ENCODE measurements at regions not wholly inside any gene's neighbourhood (a gene's known extent, or its start where the extent isn't known, plus 50 kb on each side); places are given as distances from the start of the nearest gene placed in this dataset.

- no peak for DNase-seq (ENCODE audit: low spot score)
Measured at GRCh38 chr3:132189601-132190000, 127.6 kb upstream of the ACP3 start.

GRCh38 chr3:132196113-132196512, 121.1 kb upstream of the ACP3 start:
- no peak for DNase-seq (ENCODE audit: low spot score)

GRCh38 chr3:132198516-132198915, 118.7 kb upstream of the ACP3 start:
- DNase-seq (ENCODE audit: low spot score): no peak

GRCh38 chr3:132199451-132199850, 117.8 kb upstream of the ACP3 start:
- no peak for DNase-seq (ENCODE audit: low spot score)

DNA sequence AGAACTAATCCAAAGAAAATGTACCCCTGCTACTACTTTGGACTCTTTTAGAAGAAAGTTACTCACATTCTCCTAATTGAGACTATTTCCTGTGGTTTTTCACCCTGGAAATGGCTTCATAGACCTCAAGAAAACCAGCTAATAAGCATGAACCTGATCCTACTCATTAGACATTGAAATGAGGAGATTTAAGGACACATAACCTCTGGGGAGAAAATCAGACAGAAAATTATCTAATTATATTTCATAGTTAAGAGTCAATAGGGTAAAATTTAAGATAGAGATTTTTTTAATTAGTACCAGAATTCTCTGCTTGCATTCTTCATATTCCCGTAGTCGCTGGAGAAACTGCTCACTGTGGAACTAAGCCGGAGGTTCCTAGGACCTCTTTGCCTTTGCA, 114.6 kb upstream of the ACP3 start:
- no peak for DNase-seq (ENCODE audit: low spot score)

DNA sequence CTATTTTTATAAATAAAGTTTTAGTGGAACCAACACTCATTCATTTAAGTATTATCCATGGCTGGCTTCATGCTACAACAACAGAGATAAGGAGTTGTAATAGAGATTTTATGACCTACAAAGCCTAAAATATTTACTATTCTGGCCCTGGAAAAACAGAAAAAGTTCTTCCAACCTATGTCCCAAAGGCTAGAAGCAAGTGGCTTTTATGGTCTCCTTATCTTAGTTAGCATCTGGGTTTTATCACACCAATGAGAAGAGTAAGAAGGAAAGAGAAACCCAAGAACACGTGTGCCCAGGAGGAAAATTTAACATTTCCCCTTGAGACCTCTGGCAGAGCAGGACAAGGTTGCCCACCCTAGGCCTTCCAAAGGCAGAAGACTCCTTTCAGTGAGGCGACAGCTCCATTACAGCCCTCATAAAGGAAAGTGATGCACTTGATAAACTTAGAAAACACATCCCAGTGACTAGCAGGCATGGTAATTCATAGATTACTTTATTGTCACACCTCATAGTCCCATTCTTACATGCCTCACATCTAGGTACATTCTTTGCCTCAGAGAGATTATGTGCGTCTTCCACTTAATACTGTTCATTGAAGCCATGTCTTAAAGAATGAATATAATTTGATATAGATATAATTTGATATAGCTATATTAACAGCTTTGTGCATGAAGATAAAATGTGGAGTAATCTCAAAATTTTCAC, 113.2 kb upstream of the ACP3 start:
- no peak for DNase-seq (ENCODE audit: low spot score)

DNA sequence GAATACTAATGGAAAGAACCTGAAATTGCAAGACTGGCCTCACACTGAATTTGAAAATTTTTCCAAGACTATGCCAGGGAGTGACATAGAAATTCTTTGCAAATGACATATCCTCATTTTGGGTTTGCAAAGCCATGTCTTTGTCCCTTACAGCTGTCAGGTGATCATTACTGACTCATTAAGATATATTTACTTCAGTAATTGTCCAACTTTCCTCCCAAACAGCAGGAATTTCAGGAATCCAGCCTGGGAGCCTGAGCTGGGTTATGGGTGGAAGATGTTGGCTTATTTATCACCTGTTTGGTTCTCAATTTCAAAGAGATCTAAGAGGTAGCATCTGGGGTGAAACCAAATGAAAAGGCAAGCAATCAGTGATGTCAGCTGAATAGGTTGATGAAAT, 111.6 kb upstream of the ACP3 start:
- DNase-seq (ENCODE audit: low spot score): no peak

GRCh38 chr3:132209855-132210254, 107.4 kb upstream of the ACP3 start:
- DNase-seq (ENCODE audit: low spot score): no peak

DNA sequence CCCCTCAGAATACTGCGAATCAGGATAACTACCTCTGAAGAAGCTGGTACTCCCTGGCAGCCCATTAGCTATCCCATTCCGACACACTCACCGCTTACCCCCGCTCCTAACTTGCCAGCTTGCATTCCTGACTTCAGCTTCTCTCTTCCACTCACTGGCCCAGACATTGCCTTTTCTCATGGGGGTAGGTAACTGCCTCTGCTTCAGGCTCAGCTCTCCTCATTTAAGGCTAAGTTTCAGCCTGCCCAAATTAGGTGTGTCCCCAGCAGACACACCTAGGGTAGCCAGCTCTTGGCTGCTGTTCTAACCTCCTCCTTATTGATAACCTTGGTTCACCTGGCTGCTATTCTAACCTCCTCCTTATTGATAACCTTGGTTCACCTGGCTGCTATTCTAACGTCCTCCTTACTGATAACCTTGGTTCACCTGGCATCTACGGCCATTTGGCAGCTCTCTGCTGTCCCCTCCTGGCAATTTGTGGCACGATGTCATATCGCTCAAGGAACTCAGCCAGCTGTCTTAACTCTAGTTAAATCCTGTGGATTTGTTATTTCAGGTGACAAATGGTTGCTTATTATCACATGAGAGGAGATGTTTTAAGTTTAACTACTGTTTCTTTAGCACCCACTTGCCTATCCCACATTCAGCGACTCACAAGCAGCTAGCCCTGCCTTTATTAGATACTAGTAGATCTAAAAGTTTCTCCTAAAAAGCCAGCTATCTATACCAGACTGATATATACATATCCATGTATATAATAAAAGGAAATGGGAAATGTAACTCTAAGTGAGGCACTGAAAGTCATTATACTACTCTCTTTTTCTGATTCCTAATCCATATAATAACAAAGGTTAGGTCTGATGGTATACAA, 106.5 kb upstream of the ACP3 start:
- DNase-seq (ENCODE audit: low spot score): no peak

- DNase-seq (ENCODE audit: low spot score): no peak
Measured at GRCh38 chr3:132211896-132212295, 105.3 kb upstream of the ACP3 start.

GRCh38 chr3:132218817-132219755, 98.1 kb upstream of the ACP3 start:
- no peak for DNase-seq (ENCODE audit: low spot score)

DNA sequence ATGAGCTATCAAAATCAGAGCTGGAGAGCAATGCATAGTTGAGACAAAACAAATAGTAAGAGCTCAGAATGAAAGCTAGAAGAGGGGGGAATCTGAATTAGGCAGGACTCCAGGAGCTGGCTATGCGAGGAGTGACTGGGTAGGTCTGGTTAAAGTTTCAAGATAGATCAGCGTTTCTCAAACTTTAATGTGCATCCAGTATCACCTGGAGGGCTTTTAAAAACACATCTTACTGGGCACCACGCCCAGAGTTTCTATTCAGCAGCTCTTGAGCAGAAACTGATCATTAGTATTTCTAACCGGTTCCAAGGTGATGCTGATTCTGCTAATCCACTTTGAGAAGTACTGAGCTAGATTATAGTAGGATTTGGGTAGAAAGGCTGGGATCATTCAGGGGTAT, 96.2 kb upstream of the ACP3 start:
- no peak for DNase-seq (ENCODE audit: low spot score)

DNA sequence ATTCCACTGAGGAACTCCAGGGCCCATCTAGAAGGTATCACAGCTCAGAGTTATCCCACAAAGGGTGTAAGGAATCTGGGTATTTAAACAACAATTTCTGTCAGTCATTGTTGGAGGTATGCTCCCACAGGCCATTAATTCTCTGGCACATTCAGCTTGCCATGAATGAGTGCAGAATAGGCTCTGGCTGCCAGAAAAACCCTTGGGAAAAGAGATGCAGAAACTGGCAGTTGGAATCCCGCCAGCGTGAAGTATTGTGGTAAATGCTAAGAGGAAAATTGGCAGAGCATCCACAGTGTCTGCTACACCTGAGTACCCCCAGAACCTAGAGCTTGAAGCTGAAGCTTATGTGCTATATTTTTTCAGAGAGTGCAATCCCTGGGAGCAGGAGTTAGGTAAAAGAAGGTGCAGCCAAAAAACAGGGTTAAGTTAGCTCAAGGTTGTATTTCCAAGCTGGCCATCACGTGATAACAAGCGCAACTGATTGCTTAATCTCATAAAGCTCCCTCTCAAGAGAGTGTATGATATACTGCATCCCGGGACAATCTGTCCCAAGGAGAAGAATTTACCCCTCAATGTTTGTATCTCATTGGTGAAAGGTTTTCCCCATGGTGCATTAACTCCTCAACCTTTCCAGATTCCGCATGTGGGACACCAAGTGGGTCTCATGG, 94.2 kb upstream of the ACP3 start:
- no peak for DNase-seq (ENCODE audit: low spot score)

DNA sequence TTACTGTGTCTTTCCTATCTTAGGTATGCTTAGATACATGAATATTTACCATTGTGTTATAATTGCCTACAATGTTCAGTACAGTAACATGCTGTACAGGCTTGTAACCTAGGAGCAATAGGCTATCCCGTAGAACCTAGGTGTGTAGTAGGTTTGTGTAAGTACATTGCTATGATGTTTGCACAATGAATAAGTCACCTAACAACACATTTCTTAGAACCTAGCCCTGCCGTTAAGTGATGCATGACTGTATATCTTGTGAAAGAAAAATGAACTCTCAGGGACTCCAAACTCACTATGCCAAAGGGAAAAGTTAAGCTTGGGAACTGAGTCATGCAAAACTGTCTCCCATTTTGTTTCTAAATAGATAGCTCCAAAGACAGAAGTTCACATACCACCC, 91.5 kb upstream of the ACP3 start:
- no peak for DNase-seq (ENCODE audit: low spot score)

GRCh38 chr3:132228923-132229322, 88.3 kb upstream of the ACP3 start:
- no peak for DNase-seq (ENCODE audit: low spot score)

DNA sequence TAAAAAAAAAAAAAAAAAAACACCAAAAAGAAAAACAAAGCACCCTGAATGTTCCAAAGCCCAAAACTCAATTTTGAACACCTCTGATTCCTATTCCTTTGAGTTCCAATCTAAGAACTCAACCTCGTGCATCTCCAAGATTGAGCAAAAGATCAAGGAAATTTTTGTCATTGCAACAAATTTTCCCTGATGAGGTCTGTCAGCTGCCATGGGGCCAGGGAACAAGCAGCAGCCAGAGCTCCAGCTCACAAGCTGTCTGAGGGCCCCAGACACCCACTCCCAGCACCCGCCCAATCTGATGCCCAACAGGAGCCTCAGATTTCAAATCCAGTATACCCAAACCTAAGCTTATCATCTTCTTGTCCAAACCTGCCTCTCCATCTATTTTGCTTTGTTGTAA, 87.6 kb upstream of the ACP3 start:
- no peak for DNase-seq (ENCODE audit: low spot score)

GRCh38 chr3:132230156-132231000, 86.8 kb upstream of the ACP3 start:
- DNase-seq (ENCODE audit: low spot score): no peak

- peak; percentile 38 for DNase-seq (ENCODE audit: low spot score)
Measured at GRCh38 chr3:132231633-132232032, 85.6 kb upstream of the ACP3 start.

- no peak for DNase-seq (ENCODE audit: low spot score)
Measured at GRCh38 chr3:132232231-132232792, 84.9 kb upstream of the ACP3 start.
